ENCODE measurements at regions not wholly inside any gene's neighbourhood (a gene's known extent, or its start where the extent isn't known, plus 50 kb on each side); places are given as distances from the start of the nearest gene placed in this dataset.

DNA sequence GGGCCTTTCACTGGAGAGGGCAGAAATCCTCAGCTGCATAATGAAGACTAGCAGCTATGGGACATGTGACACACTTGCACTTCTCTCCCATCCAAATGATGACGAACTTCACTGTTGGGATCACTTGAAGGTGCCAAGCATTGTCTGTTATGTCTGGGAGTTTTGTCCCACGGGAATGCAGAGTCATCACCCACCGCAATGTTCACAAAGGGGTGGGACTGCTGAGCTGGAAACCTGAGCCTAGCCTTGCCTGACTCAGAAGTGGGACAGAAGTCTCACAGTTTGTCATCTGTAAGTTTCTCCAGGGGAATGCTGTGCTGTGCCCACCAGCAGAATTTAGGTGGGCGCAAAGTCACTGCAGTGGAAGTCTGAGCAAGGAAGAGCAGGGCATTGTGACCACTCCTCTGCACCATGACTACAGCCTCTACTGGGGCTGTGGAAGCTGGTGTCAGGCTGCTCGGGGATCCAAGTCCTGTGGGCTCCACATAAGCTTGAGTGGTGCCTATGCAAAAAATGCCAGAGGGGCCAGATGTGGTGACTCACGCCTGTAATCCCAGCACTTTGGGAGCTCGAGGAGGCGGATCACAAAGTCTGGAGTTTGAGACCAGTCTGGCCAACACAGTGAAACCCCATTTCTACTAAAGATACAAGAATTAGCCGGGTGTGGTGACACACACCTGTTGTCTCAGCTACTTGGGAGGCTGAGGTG is 472.0 kb upstream of the CNTNAP2 start:
- Histone ChIP-seq H3K4me2 (ENCODE audit: low read length) (no peak overlapping the region), H3F3A (ENCODE audit: insufficient read depth, low read length, poor library complexity, severe bottlenecking) (no peaks in the 10 kb centered on the region), H3K9me3 (ENCODE audit: low read length) (no peaks in the 10 kb centered on the region), H3K9ac (ENCODE audit: low read length) (no peak overlapping the region), H3K27me3 (ENCODE audit: insufficient read depth, low read depth, low read length) (no peaks in the 10 kb centered on the region), H2AFZ (ENCODE audit: low read depth, low read length) (no peak overlapping the region), H3K79me2 (replicated peaks; ENCODE audit: insufficient read depth, low read length) (no peaks in the 10 kb centered on the region), H4K20me1 (ENCODE audit: insufficient read depth) (no peaks in the 10 kb centered on the region), H3K27ac (ENCODE audit: low read length) (no peak overlapping the region), H3K9me2 (ENCODE audit: insufficient read depth, low read length) (no peaks in the 10 kb centered on the region), H3K36me3 (ENCODE audit: insufficient read depth, low read length) (no peaks in the 10 kb centered on the region), H3K4me3 (ENCODE audit: low read length) (no peak overlapping the region)
- no peak for TF ChIP-seq MXI1 (conservative IDR thresholded peaks at IDR 0.05; ENCODE audit: poor library complexity, severe bottlenecking)
- no peak for TF ChIP-seq EZH2 (IDR thresholded peaks at IDR 0.05; ENCODE audit: borderline replicate concordance, insufficient read depth, low read length, poor library complexity, severe bottlenecking)
- TF ChIP-seq EP300 (conservative IDR thresholded peaks at IDR 0.05; ENCODE audit: poor library complexity, severe bottlenecking) = no peak
- TF ChIP-seq POLR2AphosphoS5 (IDR thresholded peaks at IDR 0.05) = no peak
- TF ChIP-seq, protein P1, sequence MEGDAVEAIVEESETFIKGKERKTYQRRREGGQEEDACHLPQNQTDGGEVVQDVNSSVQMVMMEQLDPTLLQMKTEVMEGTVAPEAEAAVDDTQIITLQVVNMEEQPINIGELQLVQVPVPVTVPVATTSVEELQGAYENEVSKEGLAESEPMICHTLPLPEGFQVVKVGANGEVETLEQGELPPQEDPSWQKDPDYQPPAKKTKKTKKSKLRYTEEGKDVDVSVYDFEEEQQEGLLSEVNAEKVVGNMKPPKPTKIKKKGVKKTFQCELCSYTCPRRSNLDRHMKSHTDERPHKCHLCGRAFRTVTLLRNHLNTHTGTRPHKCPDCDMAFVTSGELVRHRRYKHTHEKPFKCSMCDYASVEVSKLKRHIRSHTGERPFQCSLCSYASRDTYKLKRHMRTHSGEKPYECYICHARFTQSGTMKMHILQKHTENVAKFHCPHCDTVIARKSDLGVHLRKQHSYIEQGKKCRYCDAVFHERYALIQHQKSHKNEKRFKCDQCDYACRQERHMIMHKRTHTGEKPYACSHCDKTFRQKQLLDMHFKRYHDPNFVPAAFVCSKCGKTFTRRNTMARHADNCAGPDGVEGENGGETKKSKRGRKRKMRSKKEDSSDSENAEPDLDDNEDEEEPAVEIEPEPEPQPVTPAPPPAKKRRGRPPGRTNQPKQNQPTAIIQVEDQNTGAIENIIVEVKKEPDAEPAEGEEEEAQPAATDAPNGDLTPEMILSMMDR (IDR thresholded peaks at IDR 0.05; ENCODE audit: poor library complexity, severe bottlenecking) = no peak
- TF ChIP-seq, protein P2, sequence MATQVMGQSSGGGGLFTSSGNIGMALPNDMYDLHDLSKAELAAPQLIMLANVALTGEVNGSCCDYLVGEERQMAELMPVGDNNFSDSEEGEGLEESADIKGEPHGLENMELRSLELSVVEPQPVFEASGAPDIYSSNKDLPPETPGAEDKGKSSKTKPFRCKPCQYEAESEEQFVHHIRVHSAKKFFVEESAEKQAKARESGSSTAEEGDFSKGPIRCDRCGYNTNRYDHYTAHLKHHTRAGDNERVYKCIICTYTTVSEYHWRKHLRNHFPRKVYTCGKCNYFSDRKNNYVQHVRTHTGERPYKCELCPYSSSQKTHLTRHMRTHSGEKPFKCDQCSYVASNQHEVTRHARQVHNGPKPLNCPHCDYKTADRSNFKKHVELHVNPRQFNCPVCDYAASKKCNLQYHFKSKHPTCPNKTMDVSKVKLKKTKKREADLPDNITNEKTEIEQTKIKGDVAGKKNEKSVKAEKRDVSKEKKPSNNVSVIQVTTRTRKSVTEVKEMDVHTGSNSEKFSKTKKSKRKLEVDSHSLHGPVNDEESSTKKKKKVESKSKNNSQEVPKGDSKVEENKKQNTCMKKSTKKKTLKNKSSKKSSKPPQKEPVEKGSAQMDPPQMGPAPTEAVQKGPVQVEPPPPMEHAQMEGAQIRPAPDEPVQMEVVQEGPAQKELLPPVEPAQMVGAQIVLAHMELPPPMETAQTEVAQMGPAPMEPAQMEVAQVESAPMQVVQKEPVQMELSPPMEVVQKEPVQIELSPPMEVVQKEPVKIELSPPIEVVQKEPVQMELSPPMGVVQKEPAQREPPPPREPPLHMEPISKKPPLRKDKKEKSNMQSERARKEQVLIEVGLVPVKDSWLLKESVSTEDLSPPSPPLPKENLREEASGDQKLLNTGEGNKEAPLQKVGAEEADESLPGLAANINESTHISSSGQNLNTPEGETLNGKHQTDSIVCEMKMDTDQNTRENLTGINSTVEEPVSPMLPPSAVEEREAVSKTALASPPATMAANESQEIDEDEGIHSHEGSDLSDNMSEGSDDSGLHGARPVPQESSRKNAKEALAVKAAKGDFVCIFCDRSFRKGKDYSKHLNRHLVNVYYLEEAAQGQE (IDR thresholded peaks at IDR 0.05; ENCODE audit: borderline replicate concordance) = no peak
- TF ChIP-seq TAF1 (IDR thresholded peaks at IDR 0.05; ENCODE audit: low read depth) = no peak
- TF ChIP-seq SMC3 (conservative IDR thresholded peaks at IDR 0.05; ENCODE audit: poor library complexity) = no peak
- no peak for TF ChIP-seq RAD21 (conservative IDR thresholded peaks at IDR 0.05)

DNA sequence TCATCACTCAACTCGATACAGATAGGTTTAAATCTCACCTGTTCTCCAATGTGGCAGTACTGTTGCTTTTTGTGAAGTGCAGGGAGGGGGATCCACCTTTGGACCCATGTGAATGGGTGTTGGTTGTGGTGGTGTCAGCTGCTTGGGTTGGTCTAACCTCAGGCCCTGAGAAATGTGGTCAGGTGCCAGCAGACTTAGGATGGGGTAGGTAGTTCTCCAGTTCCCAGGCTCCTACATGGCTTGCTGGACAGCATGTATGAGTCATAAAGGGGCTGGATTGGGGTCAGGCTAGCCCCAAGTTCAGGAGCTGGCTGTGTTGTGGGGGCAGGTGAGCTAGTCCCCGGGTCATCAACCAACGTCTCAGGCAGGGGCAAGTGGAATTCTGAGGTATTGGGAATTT is 472.6 kb upstream of the CNTNAP2 start:
- Histone ChIP-seq H3K79me2 (replicated peaks; ENCODE audit: insufficient read depth, low read length) (no peaks in the 10 kb centered on the region), H3K4me2 (ENCODE audit: low read length) (no peak overlapping the region), H2AFZ (ENCODE audit: low read depth, low read length) (no peak overlapping the region)

More for the DNA sequence above, 472.6 kb upstream of the CNTNAP2 start:
- no peaks in the 10 kb centered on the region for H3K9me3 ChIP-seq (ENCODE audit: low read length)
- H3K4me3 ChIP-seq (ENCODE audit: low read length) = no peak overlapping the region
- H3K9me2 ChIP-seq (ENCODE audit: insufficient read depth, low read length) = no peaks in the 10 kb centered on the region
- TF ChIP-seq SMC3 (conservative IDR thresholded peaks at IDR 0.05; ENCODE audit: poor library complexity) = no peak
- no peak for TF ChIP-seq TAF1 (IDR thresholded peaks at IDR 0.05; ENCODE audit: low read depth)
- no peak for TF ChIP-seq EP300 (conservative IDR thresholded peaks at IDR 0.05; ENCODE audit: poor library complexity, severe bottlenecking)
- no peak for TF ChIP-seq EZH2 (IDR thresholded peaks at IDR 0.05; ENCODE audit: borderline replicate concordance, insufficient read depth, low read length, poor library complexity, severe bottlenecking)
- TF ChIP-seq, protein P2 (IDR thresholded peaks at IDR 0.05; ENCODE audit: borderline replicate concordance) = no peak
- TF ChIP-seq, protein P1 (IDR thresholded peaks at IDR 0.05; ENCODE audit: poor library complexity, severe bottlenecking) = no peak
- no peak for TF ChIP-seq MXI1 (conservative IDR thresholded peaks at IDR 0.05; ENCODE audit: poor library complexity, severe bottlenecking)
- no peak for TF ChIP-seq POLR2AphosphoS5 (IDR thresholded peaks at IDR 0.05)
- no peak for TF ChIP-seq RAD21 (conservative IDR thresholded peaks at IDR 0.05)
- no peak overlapping the region for H3K9ac ChIP-seq (ENCODE audit: low read length)
- H3F3A ChIP-seq (ENCODE audit: insufficient read depth, low read length, poor library complexity, severe bottlenecking) = no peaks in the 10 kb centered on the region
- no peak overlapping the region for H3K27ac ChIP-seq (ENCODE audit: low read length)
- no peaks in the 10 kb centered on the region for H4K20me1 ChIP-seq (ENCODE audit: insufficient read depth)
- H3K27me3 ChIP-seq (ENCODE audit: insufficient read depth, low read depth, low read length) = no peaks in the 10 kb centered on the region
- no peaks in the 10 kb centered on the region for H3K36me3 ChIP-seq (ENCODE audit: insufficient read depth, low read length)

All from neural cell (in vitro differentiated cells).